ENCODE measurements at regions not wholly inside any gene's neighbourhood (a gene's known extent, or its start where the extent isn't known, plus 50 kb on each side); places are given as distances from the start of the nearest gene placed in this dataset.

DNA sequence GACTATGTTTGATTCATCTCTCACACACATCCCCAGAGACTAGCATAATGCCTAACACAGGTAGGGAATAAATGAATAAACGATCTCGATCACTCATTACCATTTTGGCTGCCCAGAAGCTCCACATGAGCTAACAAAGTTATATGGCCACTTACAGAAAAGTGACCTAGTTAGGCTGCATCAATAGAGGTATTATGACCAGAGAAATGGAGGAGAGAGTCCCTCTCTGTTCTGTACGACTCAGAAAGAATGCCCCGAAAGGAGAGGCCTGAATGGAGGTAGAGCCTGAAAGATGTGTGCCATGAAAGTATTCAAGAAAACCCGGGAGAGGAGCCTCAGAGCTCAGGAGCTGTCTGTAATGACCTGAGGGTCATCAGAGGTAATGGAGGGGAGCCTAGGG lies 208.2 kb upstream of the GRIK3 start:
- no peak for TF ChIP-seq TCF7L2 (IDR thresholded peaks at IDR 0.05; ENCODE audit: low read depth, low read length)
- TF ChIP-seq, protein P1, sequence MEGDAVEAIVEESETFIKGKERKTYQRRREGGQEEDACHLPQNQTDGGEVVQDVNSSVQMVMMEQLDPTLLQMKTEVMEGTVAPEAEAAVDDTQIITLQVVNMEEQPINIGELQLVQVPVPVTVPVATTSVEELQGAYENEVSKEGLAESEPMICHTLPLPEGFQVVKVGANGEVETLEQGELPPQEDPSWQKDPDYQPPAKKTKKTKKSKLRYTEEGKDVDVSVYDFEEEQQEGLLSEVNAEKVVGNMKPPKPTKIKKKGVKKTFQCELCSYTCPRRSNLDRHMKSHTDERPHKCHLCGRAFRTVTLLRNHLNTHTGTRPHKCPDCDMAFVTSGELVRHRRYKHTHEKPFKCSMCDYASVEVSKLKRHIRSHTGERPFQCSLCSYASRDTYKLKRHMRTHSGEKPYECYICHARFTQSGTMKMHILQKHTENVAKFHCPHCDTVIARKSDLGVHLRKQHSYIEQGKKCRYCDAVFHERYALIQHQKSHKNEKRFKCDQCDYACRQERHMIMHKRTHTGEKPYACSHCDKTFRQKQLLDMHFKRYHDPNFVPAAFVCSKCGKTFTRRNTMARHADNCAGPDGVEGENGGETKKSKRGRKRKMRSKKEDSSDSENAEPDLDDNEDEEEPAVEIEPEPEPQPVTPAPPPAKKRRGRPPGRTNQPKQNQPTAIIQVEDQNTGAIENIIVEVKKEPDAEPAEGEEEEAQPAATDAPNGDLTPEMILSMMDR (IDR thresholded peaks at IDR 0.05): no peak
